GM12864 (cell line): ENCODE measurements at regions not wholly inside any gene's neighbourhood (a gene's known extent, or its start where the extent isn't known, plus 50 kb on each side); places are given as distances from the start of the nearest gene placed in this dataset.

Experiments used
- DNase-seq: peaks from one replicate; pipeline ENCODE4 v3.0.0-alpha.2; 2011; ENCODE audit warnings: low read depth
- H3K4me3 ChIP-seq: 2 replicates; pipeline ENCODE4 v1.5.1; 2011; ENCODE audit warnings: mild to moderate bottlenecking, low read depth, low read length, control low read depth
- TF ChIP-seq, protein P1 (sequence below): IDR thresholded peaks from 2 replicates; pipeline ENCODE4 v1.5.1; 2011; ENCODE audit warnings: low read depth, mild to moderate bottlenecking, moderate library complexity, low read length, control low read depth, inconsistent platforms; ENCODE audit errors: missing control alignments

DNA sequence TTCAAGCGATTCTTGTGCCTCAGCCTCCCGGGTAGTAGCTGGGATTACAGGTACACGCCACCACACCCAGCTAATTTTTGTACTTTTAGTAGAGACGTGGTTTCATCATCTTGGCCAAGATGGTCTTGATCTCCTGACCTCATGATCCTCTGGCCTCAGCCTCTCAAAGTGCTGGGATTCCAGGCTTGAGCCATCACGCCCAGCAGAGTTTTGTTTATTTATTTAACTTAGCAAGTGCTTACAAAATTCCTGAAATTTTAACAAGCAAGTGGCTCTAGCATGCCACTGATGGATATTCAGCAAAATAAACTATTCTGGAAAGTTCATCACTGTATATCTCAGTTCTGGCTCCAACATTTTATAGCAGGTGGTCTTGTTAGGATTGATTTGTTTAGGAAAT is 585.9 kb downstream of the OTOL1 start:
- TF ChIP-seq, protein P1, sequence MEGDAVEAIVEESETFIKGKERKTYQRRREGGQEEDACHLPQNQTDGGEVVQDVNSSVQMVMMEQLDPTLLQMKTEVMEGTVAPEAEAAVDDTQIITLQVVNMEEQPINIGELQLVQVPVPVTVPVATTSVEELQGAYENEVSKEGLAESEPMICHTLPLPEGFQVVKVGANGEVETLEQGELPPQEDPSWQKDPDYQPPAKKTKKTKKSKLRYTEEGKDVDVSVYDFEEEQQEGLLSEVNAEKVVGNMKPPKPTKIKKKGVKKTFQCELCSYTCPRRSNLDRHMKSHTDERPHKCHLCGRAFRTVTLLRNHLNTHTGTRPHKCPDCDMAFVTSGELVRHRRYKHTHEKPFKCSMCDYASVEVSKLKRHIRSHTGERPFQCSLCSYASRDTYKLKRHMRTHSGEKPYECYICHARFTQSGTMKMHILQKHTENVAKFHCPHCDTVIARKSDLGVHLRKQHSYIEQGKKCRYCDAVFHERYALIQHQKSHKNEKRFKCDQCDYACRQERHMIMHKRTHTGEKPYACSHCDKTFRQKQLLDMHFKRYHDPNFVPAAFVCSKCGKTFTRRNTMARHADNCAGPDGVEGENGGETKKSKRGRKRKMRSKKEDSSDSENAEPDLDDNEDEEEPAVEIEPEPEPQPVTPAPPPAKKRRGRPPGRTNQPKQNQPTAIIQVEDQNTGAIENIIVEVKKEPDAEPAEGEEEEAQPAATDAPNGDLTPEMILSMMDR = no peak
- no peak overlapping the region for H3K4me3 ChIP-seq

DNA sequence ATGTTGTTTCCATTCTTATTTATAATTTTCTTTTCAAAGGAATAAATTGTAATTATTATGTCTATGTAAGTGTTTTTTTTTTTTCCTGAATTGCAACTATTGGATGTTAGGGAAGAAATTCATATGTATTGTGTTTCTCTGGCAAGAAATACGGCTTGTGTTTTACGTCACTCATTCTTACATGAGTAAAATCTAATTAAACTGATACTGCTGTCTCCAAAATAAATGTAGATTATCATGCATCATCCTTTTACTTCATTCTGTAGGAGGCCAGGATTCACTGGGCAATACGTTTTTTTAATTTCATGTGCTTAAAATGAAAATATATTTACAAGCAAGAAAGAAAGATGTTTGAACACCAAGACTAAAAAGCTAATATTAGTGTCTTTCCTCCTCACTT is 590.8 kb downstream of the OTOL1 start:
- H3K4me3 ChIP-seq = no peak overlapping the region
- TF ChIP-seq, protein P1 = no peak
- DNase-seq = no peak

More for the DNA sequence above, 585.9 kb downstream of the OTOL1 start:
- no peak for DNase-seq

DNA sequence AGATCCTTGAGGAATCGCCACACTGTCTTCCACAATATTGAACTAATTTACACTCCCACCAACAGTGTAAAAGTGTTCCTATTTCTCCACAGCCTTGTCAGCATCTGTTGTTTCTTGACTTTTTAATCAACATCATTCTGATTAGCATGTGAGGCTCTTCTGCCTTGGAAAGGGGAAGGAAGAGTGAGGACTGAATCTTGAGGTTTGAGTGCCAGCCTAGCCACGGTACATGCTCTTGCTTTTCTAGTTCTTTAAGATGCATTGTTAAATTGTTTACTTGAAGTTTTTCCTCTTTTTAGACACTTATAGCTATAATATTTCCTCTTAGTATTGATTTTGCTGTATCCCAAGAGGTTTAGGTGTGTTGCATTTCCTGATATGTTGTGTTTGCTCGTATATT is 596.1 kb downstream of the OTOL1 start:
- no peak for DNase-seq
- TF ChIP-seq, protein P1 = no peak
- H3K4me3 ChIP-seq = no peak overlapping the region

DNA sequence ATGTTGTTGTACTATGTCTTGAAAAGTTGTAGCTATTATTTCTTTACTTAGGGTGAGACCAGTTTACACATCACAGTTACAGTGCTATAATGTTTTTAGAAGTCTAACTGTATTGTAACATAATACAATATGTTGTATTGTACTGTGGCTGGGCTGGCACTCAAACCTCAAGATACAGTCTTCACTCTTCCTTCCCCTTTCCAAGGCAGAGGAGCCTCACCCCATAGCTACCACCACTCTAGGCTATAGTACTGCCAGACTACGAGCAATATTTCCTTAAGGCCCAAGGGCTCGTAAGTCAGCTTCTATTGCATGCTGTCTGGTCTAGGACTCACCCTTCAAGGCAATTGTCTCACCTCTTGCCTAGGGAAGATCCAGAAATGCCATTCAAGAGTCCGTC is 597.7 kb downstream of the OTOL1 start:
- TF ChIP-seq, protein P1 = no peak
- no peak for DNase-seq
- H3K4me3 ChIP-seq = no peak overlapping the region

DNA sequence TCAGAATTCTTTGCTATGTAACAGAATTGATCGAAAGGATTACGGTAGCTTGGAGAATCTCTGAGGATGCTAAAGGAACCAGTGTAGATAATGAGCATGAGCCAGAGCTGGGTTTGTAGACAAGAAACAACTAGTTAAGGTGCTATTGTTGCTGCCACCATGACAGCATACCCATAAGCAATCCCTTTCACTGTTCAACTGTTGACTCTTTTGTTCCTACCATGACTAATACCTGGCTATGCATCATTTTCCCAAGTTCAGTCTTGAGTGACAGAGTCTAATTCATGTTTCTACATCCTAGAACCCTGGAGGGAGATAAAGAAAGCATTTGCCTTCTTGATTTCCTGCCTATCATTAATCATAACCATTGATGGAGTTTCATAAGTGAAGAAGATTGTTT is 600.3 kb downstream of the OTOL1 start:
- TF ChIP-seq, protein P1 = no peak
- H3K4me3 ChIP-seq = no peak overlapping the region
- no peak for DNase-seq

DNA sequence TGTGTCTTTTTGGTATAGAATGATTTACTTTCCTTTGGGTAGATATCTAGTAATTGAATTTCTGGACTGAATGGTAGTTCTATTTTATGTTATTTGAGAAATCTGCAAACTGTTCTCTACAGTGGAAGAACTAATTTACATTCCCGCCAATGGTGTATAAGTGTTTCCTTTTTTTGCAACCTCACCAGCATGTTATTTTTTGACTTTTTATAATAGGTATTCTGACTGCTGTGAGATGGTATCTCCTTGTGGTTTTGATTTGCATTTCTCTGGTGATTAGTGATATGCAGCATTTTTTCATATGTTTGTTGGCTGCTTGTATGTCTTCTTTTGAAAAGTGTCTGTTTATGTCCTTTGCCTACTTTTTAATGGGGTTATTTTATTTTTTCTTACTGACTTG is 607.2 kb downstream of the OTOL1 start:
- TF ChIP-seq, protein P1 = no peak
- no peak overlapping the region for H3K4me3 ChIP-seq
- DNase-seq = no peak

DNA sequence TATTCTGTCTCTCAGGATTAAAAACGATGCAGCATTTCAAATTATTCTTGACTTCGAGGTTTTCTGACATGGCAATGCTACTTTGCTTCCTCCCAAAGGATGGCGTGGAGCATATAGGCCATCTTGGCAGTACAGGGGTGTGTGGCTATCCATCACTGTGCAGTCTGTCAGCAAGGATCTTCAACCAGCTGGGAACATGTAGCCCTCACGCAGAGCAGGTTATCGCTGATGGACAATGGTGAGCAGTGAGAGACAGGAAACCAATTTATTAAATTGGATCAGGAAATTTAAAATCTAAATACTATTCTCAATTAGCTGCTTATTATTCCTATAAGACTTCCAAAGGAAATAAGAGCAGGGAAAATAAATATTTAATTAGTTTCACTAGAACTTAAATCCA is 615.3 kb downstream of the OTOL1 start:
- H3K4me3 ChIP-seq = no peak overlapping the region
- DNase-seq = no peak
- TF ChIP-seq, protein P1 = no peak
